AML-193 (cell line): ENCODE measurements at regions not wholly inside any gene's neighbourhood (a gene's known extent, or its start where the extent isn't known, plus 50 kb on each side); places are given as distances from the start of the nearest gene placed in this dataset.
"Not testable (repeated sequence)": the region's sequence is repeated elsewhere in the genome, so short reads cannot be mapped to it uniquely, and the experiment has no call there.

Experiments used
- DNase-seq, 2 experiments: peaks; one replicate each; lab custom pipeline; 2025; lab: John Stamatoyannopoulos, UW

- no peak for DNase-seq
Observed at GRCh38 chrX:13476384-13476783, 93.0 kb upstream of the EGFL6 start.

DNA sequence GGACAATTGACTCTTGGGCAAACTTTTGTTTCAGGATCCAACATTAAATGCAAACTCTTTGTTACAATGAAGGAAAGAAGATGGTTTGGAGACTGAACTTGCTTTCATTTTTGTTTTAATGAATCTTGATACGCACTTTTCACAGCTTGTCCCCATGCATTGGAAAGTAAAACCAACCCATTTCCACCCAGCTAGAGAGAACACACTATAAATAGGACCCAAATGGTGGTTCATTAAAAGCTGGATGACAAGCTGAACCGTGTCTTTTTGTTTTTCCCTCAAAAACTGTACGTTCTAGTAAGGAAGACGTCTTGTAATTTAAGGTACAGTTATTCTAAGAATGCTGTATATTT is 95.3 kb upstream of the EGFL6 start:
- no peak for DNase-seq

DNA sequence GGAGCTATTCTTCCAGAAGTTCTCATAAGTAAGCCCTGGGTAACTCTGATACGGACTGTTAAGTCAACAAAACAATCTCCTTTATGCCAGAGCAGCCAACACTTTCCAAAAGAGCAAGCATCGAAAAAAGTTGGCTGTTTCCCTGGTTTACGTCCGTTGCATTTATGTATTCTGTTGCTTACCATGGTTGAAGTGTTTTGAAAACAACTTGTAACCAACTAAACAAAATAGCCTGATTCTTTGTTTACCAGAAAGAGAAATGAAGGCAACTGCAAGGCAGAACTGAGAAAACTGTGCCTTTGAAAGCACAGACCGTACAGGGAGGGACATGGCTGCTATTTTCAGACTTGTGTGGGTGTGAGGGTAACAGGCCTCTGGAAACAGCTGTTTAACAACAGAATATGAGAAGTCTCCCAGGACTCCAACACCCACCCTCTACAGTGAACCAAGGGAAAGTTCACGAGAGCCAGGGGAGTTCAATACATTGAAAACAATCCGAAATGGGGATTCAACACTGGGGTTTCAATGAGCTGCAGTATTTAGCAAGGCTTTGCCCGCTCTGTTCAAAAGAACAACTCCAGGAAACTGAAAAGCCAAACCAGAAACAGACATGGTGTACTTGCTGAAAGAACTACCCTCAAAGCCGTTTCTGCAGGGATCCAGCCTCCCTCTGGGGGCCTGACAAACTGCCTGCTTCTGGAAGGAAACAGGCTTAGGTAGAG is 95.8 kb upstream of the EGFL6 start:
- no peak for DNase-seq

DNA sequence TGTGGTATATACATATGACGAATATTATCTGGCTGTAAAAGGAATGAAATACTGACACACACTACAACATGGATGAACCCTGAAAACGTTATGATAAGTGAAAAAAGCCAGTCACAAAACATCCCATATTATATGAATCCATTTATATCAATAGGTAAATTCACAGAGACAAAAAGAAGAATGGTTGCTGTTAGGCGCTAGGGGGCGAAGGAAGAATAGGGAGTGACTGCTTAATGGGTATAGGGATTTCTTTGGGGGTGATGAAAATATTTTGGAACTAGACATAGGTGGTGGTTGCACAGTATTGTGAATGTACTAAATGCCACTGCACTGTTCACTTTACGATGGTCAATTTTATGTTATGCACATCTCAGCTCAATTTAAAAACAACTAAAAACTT is 96.4 kb upstream of the EGFL6 start:
- DNase-seq, result no peak

DNA sequence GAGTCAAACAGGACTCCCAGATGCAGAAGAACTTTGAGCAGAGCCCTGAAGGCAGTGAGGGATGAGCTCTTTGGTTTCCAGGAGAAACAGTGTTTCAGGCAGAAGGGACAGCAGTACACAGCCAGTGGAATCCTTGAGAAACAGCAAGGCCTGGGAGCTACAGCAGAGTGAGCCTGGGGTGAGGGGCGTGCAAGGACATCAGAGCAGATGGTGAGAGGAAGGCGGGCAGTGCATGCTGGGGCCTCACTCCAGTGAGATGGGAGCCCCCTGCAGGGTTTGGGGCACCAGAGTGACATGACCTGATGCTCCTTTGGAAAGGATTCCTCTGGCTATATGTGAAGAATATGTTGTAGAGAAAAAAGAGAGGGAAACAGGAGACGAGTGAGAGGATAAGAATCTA is 98.1 kb upstream of the EGFL6 start:
- no peak for DNase-seq

DNA sequence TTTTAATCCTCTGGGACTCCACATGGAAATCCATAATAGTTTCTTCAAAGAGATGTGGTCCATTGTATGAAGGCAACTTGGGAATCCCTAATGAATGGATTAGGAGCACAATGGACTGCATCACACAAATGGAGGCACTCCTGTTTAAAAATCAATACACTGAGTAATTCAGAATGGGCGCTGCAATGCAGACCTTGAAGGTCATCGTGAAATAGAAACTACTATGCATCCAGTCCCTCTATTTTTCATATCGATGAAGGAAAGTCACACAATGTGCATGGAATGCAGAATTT is 98.8 kb upstream of the EGFL6 start:
- no peak for DNase-seq

- no peak for DNase-seq
Observed at GRCh38 chrX:13469963-13470684, 99.3 kb upstream of the EGFL6 start.

DNA sequence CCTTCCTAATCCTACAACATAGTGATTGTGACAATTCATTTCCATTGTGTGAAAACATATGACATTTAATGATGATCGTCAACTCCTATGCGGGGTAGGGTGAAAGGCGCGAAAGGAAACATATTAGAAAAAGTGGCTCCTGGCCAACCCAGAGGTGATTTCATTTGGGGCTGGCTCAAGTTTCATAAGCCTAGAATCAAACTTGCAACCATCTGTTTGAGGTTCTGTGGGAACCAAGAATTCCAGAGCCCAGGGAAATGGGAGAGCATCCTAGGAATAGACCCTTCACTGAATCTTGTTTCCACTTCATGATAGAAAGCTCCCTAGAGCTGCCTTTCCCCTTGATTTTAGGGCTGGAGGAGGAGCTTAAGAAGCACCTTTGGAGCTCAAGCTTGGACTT is 101.3 kb upstream of the EGFL6 start:
- no peak for DNase-seq

DNA sequence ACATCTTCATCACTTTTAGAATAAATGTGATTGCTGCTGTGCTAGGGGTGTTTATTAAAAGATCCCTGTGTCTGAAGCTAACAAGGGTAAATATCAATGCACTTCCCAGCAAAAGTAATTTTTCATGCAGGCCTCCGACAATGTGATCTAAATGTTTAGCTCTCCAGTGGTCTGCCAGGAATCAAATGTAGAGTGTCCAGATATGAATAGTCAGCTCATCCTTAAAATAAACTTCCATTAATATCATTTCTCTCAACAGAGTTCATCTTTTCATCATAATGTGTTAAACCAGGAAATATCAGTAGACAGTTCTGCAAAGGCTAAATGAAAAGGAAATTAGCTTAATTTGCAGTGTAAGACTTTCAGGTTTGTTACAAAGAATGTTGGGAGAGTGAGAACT is 102.2 kb upstream of the EGFL6 start:
- no peak for DNase-seq

DNA sequence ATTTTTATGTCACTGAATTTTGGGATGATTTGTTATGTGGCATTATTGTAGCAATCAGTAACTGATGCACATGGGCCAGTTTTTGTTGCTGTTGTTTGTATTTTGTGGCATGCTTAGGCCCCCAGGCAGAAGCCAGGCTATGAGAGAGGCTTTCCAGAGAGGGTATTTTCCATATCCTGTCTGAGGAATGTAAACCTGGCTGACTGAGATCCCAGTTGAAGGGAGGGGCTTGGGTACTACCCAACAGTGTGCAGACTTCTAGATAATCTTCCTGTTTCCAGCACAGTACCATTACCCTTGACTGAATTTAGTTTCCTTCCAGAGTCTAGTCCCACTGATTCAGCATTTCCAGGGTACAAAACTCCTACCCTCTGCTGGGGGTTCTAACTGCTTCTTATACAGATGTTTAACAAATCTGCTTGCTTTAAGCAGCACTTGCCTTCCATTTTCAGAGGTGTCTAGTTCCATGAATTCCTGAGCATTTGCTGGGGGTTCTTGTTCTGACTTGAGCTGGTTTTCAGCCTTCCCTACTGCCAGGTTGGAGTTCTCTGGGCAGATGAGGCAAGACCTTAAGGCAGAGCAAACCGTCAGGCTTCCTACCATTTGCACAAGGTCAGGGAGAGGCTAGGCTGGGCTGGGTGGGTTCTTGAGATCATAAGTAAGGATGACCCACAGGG is 104.7 kb upstream of the EGFL6 start:
- DNase-seq, result no peak

DNA sequence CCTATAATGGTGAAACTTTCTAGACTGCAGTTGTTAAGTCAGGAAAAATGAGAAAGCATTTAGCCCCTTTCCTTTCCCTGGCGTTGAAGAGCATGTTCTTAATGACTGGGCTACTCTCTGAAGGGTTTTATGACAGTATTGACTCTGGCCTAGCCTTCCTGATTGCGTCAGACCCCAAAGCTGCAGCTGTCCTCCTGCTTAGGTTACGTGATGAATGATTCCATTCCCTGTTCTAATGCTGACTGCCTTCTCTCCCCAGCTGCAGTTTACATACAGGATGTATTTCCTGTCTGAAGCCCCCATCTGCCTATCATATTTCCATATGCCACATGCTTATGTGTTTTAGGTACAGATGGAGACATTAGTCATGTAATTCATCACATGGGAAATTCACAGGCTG is 105.8 kb upstream of the EGFL6 start:
- peak in 1 of 2 experiments; percentile 12 for DNase-seq

DNA sequence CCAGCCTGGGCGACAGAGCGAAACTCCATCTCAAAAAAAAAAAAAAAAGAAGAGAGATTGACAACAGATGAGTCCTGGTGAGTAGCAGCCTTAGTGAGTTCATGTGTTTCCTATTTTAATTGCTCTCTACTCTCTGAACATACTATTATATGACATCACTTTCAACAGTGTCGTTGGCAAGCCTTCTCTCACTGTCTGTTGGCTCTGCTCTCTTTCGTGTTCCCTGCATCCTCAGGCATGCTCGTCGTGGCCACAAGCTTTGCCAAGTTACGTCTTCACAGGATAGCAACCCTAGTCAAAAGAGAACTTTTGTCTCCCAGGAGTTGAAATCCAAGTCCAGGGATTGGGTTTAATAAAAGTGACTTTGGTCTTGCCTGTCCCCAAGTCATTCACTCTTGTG is 117.1 kb upstream of the EGFL6 start:
- no peak for DNase-seq

DNA sequence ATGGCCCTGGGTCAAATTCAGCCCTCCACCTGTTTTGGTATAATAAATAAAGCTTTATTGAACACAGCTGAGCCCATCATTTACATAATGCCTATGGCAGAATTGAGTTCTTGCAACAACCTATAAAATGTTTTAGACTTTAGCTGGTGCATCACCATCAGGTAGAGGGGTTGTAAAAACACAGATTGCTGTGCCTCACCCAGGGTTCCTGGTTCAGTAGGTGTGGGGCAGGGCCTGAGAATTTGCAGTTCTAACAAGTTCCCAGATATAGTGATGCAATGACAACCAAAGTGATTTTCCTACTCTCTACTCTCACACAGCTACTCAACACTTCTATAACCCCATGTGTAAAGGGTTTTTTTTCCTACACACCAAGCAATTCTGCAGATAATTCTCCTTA is 120.0 kb upstream of the EGFL6 start:
- DNase-seq, result no peak

DNA sequence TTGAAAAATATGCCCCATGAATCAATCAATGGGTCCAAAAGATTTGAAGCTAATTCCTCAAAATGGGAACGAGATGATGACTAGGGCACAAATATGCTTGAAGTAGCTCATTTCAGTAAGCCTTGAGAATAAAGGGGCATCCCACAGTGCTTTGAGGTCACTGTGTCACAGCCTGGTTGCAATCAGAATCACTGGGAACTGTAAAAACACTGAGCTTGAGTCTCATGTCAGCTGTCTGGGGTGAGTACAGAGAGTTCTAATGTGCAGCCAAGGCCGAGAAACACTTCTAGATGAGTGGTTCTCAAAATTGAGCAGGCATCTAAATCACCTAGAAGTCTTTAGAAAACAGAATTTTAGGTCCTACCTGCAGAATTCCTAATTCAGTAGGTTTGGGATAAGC is 120.5 kb upstream of the EGFL6 start:
- no peak for DNase-seq

DNA sequence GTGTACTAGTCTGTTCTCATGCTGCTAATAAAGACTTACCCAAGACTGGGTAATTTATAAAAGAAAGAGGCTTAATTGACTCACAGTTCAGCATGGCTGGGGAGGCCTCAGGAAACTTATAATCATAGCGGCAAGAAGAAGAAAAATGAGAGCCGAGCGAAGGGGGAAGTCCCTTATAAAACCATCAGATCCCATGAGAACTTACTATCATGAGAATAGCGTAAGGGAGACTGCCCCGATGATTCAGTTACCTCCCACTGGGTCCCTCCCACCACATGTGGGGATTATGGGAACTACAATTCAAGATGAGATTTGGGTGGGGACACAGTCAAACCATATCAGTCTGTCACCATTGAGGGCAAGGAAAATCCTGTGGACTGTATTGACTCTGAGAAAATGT is 121.8 kb upstream of the ATXN3L start:
- not testable (repeated sequence) for DNase-seq

DNA sequence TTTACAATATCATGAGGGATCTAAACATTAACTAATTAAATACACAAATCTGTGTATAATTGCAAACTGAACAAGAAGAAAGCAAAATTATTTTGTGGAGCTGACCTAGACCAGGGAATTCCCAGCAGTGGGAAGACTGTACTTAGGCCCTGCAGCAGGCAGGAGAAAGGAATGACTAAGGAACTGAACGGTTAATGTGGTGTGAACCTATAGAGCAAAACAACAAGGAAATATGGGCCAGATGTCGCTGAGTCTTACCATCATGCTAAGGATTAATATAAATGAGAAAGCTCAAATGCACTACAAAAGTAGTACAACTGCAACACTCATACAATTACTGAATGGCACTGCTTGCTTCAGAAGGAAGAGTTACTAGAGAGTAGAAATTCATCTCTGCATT is 120.3 kb upstream of the ATXN3L start:
- DNase-seq, result no peak

- DNase-seq, result no peak
Observed at GRCh38 chrX:13433298-13433605, 113.4 kb upstream of the ATXN3L start.

DNA sequence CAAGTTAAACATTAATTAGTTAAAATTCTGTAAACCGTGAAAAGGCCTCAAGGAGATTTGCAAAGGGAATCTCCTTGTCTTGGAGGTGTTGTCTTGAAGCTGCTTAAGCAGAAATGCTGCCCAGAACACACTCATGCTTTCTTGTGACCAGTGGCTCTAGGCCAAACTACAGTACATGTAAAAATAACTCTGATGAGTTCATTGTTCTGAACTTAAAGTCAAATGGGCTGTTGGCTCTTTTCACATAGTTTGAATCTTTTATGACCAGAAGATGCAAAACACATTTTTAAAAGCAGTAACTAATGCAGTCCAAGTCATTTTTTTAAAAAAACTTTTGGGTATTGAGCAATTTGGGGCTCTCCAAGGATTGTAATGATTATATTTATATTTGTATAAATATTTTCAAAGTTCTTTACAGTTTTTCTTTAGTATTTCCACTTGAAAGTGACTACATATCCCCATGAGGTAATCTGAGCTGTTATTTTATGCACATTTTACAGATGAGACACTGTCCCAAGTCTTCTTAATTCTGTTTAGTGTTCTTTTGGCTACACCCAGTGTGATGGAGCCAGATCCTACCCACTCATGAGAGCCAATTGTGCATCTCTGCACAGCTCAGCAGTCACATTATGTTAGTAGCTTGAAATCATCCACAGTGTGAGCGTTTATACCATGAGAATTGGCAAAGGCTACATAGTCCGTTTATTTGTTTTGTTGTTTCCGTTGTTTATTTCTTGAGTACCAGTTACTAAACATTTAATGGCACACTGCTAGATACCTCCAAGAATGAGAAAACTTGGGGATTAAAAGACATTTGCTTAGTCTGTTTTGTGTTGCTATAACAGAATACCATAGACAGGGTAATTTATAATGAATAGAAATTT is 112.8 kb upstream of the ATXN3L start:
- DNase-seq, result no peak

GRCh38 chrX:13430136-13430827 is 110.4 kb upstream of the ATXN3L start:
- no peak for DNase-seq

GRCh38 chrX:13428053-13428786 is 108.4 kb upstream of the ATXN3L start:
- no peak for DNase-seq

GRCh38 chrX:13427441-13428052 is 107.7 kb upstream of the ATXN3L start:
- DNase-seq, result no peak
